ENCODE measurements at regions not wholly inside any gene's neighbourhood (a gene's known extent, or its start where the extent isn't known, plus 50 kb on each side); places are given as distances from the start of the nearest gene placed in this dataset.

DNA sequence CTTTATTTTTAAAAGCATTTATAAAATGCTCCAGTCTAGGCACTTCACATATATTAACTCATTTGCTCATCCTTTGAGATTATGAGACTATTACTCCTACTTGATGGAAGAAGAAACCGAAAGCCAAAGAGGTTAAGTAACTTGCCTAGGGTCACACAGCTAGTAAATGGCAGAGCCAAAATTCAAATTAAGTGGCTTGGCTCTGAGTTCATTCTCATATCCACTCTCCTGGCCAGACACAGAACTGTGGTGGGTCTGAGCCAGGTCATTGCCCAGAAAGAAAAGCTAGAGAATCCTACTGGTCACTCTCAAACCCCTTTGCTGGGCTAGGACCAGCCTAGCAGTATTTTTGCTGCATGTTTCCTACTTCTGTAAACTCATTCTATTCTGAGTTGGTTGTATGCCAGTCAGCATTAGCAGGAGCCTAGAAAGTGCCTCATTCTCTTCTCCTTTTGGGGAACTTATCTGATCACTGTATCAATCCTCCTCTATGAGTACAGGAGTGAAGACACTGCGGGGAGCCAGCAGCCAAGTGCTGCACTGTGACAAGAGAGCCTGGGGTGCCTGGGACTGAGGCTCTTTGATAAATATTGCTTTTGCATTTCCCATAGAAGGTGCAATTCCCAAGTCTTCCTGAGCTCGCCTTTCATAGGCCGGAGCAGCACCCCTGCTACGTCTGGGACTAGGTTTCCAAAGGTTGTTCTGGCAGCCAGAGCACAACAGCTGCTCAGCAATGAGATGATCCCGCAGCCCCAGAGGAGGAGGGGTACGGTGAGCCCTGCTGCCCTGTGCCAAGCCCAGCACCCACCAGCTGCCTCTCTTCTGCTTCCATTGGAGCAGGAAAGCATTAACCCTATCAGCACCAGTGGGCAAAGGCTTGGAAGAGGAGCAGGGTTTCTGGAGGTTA, 728.3 kb downstream of the MAFB start:
- TF ChIP-seq, protein P1, sequence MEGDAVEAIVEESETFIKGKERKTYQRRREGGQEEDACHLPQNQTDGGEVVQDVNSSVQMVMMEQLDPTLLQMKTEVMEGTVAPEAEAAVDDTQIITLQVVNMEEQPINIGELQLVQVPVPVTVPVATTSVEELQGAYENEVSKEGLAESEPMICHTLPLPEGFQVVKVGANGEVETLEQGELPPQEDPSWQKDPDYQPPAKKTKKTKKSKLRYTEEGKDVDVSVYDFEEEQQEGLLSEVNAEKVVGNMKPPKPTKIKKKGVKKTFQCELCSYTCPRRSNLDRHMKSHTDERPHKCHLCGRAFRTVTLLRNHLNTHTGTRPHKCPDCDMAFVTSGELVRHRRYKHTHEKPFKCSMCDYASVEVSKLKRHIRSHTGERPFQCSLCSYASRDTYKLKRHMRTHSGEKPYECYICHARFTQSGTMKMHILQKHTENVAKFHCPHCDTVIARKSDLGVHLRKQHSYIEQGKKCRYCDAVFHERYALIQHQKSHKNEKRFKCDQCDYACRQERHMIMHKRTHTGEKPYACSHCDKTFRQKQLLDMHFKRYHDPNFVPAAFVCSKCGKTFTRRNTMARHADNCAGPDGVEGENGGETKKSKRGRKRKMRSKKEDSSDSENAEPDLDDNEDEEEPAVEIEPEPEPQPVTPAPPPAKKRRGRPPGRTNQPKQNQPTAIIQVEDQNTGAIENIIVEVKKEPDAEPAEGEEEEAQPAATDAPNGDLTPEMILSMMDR (IDR thresholded peaks at IDR 0.05; ENCODE audit: insufficient read depth, low read length, poor library complexity, severe bottlenecking), result no peak
- no peak for TF ChIP-seq EZH2phosphoT487 (conservative IDR thresholded peaks at IDR 0.05; ENCODE audit: low read length)

Data from SU-DHL-6 (cell line).